CD4-positive, alpha-beta T cell treated with Interleukin-6 for 4 hours (primary cell): ENCODE measurements at regions not wholly inside any gene's neighbourhood (a gene's known extent, or its start where the extent isn't known, plus 50 kb on each side); places are given as distances from the start of the nearest gene placed in this dataset.

Experiments used
- DNase-seq: peaks from one replicate; pipeline ENCODE4 v3.0.0-alpha.2; 2020; ENCODE audit warnings: mixed read lengths

GRCh38 chr2:203789618-203790017 is 78.0 kb upstream of the CTLA4 start:
- no peak for DNase-seq

GRCh38 chr2:203790134-203790852 is 77.3 kb upstream of the CTLA4 start:
- DNase-seq, result no peak

DNA sequence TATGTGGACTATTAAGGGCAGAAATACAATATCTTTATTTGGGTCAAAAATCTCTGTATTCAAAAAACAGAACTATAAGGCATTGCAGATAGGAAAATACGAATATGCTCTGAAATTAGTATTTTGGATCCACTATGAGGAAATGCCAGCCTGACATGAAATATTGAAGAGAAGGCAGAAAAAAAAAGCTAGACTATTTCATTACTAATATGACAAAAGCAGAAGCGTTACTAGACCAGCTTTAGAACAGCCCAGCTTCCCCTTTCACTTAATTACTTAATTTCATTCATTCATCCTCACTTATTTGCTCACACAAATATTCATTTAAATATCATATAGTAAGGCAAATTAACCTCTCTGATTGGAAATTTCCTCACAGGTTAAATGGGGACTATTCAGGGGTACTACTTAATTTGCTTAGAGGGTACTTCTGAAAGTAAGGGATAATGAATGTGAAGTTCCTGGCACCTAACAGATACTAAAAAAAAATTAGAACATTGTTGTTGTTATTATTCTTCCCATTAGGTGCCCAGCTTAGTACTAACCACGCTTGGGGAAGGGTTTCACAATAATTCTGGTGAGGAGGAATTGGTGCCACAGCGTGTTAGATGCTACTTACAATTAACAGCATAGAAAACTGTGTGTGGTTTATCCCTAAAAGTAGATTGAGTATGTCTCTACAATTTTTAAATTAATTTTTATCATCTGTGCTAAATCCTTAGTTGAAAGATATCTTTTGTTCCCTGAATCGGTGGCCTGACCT is 71.1 kb upstream of the CTLA4 start:
- DNase-seq, result no peak

DNA sequence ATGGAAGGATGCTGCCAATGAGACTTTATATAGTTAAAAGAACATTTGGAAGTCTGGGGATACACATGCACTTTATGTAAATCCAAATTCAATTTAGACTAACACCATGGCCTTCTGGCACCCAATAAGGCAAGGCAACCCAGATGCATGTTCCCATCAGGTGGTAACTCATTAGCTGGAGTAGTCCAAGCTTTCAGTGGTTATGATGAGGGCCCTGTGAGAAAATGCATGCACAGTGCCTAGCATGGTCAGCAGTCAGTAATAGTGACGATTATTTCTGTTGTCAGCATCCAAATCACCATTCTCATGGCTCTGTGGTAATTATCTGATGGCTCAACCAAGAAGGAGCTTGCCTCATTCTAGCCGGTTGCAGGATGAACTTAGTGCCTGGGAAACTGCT is 70.3 kb upstream of the CTLA4 start:
- DNase-seq, result no peak

DNA sequence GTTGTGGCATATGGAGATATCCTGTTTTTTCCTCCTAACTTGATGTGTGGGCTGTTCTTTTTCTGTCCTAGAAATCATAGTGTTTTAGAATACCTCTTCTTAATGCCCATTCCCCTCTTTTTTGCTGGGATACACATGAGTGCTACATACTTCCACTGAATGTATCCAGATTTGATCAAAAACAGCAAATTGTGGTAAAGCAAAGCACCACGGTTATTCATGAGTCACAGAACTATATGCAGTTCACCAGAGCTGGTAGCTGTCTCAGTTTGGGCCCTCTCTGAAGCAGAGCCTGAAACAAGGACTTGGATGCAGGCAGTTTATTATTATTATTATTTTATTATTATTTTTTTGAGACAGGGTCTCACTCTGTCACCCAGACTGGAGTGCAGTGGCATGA is 69.9 kb upstream of the CTLA4 start:
- no peak for DNase-seq

- DNase-seq, result no peak
These were observed 69.1 kb upstream of the CTLA4 start for GRCh38 chr2:203798296-203799087.

DNA sequence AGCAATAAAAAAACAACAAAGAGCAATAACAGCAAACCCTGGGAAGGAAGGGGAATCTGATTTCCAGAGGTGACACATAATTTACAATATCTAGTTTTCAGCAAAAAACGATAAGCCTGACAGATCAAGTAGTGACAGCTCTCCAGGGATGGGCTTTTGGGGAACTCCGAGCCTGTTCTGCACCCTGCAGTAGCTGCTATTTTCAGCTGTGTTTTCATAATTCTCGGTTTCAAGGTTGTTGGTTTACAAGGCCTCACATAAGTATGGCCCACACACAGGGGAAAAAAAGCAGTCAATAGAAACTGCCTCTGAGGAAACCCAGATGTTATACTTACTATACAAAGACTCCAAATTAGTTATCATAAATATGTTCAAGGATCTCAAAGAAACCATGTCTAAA is 67.7 kb upstream of the CTLA4 start:
- DNase-seq, result no peak

DNA sequence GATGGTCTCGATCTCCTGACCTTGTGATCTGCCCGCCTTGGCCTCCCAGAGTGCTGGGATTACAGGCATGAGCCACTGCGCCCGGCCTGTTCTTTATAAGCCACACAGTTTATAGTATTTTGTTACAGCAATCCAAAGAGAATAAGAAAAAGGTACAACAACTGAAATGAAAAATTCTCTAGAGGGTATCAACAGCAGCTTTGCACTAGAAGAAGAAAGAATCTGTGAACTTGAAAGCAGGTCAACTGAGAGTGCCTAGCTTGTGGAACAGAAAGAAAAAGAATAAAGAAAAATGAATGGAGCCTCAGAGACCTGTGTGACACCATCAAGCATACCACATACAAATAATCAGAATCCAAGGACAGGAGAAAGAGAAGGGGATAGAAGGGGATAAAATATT is 66.8 kb upstream of the CTLA4 start:
- no peak for DNase-seq

GRCh38 chr2:203802342-203803052 is 65.1 kb upstream of the CTLA4 start:
- DNase-seq, result peak; percentile 63

- no peak for DNase-seq
These were observed 64.5 kb upstream of the CTLA4 start for GRCh38 chr2:203803053-203803429.

DNA sequence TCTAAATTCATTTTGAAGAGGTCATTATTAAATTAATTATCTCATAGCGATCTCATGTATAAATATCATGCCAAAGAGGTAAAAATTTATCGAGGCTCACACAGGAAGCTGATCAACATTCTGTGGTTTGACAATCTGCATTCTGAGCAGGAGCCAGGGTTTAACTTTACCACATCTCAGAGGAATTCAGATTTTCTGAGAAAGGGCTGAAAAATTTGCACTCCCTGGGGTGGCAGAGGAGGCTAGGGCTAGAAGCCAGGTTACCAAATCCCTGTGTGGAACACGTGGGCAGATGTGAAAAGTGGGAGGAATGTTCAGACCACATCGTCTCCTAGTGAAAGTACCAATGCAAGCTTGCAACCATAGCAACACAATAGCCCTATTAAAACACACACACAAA is 63.5 kb upstream of the CTLA4 start:
- peak; percentile 38 for DNase-seq

GRCh38 chr2:203804764-203805485 is 62.6 kb upstream of the CTLA4 start:
- DNase-seq, result no peak

DNA sequence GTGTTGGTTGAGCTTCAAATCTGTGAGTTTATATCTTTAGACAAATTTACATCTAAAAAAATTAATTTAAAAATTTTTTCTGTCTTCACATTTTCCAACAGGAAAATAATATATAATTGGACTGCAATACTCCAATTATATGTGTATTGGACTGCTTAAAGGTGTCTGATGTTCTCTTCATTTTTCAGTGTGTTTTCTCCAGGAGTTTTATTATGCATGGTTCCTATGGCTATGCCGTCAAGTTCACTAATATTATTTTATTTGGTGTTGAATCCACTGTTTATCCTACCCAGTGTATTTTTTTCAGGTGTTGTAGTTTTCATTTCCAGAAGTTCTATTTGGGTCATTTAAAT is 62.1 kb upstream of the CTLA4 start:
- no peak for DNase-seq

- DNase-seq, result no peak
These were observed 60.8 kb upstream of the CTLA4 start for GRCh38 chr2:203806761-203807160.

GRCh38 chr2:203808046-203808750 is 59.4 kb upstream of the CTLA4 start:
- DNase-seq, result no peak

DNA sequence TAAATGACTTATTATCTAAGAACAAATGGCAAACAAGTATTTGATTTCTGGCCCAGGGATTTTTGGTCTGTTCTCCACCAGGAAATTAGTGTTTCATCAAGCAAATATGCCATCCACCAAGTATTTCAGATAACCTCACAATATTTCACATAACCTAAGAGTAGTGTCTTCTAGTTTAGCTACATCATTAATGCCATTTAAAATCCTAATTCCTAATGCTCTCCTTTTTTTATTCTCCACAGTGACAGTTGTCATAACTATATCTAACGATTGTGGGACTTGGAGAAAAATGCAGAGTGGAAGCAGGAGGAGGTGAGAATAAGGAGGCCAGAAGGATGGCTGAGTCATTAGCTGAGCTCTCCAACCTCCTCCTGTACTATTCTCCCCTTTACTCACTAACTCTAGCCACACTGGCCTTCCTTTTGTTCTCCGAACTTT is 58.5 kb upstream of the CTLA4 start:
- no peak for DNase-seq

DNA sequence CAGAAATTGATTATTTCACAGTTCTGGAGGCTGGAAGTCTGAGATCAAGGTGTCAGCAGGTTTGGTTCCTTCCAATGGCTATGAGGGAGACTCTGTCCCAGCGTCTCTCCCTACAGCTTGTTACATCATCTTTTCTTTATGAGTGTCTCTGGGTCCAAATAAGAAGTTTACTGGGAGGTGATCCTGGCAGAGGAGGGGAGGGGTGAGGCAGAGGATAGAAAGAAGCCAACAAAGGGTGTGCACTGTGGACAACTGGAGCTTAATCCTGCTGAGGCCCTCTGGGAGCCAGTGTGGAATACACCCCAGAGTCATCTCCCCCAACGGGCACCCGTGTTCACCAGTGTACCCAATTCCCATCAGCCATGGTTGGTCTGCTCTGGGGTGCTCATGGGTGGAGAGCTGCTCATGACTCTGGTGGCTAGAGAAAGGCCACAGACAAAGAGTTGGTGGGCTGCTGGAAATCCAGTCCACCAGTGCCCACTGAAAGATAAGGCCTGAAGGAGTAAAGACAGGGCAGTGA is 57.5 kb upstream of the CTLA4 start:
- DNase-seq, result no peak

DNA sequence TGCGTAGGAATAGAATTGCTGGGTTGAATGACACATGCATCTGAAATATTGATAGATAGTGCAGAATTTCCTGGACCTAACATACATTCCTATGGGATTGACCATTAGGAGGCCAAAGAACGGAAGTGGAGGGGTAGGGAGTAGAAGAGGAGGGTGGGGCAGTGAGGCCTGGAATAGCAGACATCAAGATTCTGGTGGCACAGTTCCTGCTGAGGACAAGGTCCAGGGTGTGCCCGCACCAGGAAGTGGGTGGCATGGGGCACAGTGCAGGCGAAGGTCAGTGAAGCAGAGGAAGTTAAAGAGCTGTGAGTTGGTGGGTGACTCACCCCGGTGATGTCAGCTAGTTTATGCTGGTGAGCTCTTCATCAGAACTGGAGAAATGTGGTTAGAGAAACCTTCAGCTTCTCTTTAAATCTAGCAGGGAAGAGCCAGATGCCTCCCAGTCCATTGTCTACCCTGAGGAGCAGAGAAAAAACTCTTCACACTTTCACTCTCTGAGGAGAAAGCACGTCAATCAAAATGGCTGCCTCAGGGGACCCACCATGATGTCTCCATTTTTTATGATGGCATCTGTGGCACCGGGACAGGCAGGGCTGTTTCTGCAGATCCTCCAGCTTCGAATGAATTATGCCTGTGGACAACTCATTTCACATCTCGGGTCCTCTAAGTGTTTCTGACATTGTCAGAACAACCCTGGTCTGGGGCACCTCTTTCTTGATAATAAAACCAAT is 55.9 kb upstream of the CTLA4 start:
- peak; percentile 83 for DNase-seq

- DNase-seq, result no peak
These were observed 55.0 kb upstream of the CTLA4 start for GRCh38 chr2:203812294-203813221.

DNA sequence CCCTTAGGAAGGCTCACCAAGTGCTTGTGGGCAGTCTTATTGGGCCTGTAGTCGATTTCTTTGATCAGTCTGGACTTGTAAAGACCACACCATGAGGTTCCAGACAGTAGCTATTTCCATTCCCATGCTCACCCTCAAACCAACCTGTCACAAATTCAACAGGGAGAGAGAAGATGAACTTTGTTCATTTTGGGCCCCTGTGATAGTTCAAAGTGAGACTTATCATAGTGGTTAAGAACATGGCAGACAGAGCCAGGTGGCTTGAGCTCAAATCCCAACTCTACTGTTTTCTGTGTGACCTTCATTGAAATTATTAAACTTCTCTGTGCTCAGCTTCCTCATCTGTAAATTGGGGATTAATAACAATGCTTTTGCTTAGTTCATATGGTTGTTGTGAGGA is 53.9 kb upstream of the CTLA4 start:
- DNase-seq, result no peak
